T-helper 1 cell treated with Interleukin-12 subunit alpha and Interleukin-12 subunit beta and Interleukin-4 antibody, amounts not matched to agents 30 ng/mL and 1 ng/mL, for 36 hours (primary cell): ENCODE measurements at regions not wholly inside any gene's neighbourhood (a gene's known extent, or its start where the extent isn't known, plus 50 kb on each side); places are given as distances from the start of the nearest gene placed in this dataset.
"Not testable (repeated sequence)": the region's sequence is repeated elsewhere in the genome, so short reads cannot be mapped to it uniquely, and the experiment has no call there.

Experiments
- intact Hi-C: fragments of 100-400 bp; cut with micrococcal nuclease; formaldehyde crosslinking; loops from one replicate; pipeline ENCODE4 v1.15.1; 2024

GRCh38 chr2:223285370-223286265, 233.6 kb downstream of the KCNE4 start:
- intact Hi-C loops, result no loop called here

GRCh38 chr2:223294756-223295155, 242.8 kb downstream of the KCNE4 start:
- intact Hi-C loops, result no loop called here

DNA sequence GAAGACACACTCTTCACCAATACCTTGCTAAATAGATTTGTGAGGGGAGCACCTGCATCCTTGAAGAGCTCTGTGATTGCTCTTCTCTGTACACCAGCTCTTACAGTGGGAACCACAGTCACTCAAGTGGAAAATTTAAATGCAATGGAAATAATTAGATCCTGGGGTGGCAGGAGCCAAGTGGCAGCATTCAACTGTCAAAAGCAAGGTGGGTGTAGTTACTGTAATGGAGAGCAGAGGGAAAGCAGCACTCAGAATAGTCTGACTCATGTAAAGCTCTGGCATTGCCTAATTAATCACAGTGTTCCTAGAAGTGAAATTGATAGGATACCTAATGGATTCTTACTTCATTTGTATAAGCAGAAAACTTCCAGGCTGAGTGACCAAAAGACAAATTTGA, 245.8 kb downstream of the KCNE4 start:
- intact Hi-C loops, result no loop called here

DNA sequence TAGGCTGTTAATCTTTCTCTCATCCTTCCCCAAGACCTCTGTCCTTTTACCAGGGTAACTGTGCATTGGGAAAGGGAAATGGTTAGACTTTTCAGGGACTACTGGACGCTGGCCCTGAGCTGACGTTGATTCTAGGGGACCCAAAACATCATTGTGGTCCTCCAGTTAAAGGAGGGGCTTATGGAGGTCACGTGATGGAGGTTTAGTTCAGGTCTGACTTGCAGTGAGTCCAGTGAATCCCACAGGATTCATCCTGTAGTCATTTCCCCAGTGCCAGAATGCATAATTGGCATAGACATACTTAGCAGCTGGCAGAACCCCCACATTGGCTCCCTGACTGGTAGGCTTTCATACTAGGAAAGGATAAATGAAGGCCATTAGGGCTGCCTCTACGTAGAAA, 246.3 kb downstream of the KCNE4 start:
- intact Hi-C loops, result not testable (repeated sequence)

GRCh38 chr2:223300326-223300725, 248.3 kb downstream of the KCNE4 start:
- intact Hi-C loops, result no loop called here

DNA sequence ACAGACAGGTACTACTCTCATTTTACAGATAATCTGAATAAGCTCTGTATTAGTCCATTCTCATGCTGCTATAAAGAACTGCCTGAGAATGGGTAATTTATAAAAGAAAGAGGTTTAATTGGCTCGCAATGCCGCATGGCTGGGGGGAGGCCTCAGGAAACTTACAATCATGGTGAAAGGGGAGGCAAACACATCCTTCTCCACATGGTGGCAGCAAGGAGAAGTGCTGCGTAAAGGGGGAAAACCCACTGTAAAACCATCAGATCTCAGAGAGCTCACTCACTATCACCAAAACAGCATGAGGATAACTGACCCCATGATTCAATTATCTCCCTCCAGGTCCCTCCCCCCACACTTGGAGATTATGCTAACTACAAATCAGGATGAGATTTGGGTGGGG, 254.4 kb downstream of the KCNE4 start:
- intact Hi-C loops, result no loop called here

DNA sequence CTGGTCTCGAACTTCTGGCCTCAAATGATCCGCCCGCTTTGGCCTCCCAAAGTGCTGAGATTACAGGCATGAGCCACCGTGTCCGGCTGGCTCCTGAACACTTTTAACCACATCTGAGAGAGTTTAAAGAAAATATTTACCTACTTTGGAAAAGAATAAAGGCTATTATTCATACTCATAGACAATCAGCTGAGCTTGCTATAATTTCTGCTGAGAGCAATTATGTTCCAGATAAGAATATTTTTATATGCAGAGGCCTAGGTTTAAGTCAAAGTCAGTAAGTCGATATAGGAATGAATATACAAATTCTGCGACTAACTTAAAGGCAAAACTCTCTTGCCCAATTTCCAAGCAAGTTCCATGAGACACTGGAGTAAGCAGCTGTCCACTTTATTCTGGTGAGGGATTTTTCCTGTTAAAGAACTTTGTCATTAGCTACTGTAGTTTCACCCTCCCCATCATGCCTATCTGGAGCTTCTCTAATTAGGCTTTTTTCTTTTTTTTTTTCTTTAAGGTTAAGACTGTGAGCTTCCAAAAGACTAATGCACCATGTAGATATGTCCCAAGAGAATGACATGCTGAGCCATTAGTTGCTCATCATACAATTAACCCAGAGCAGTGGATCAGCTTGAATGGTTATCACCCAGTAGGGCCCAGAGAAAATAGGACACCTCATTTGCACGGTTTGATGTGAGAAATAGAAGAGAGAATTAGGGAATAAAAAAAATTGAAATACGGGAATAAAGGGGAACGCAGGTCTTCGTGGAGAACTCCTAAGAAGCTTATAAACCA, 260.1 kb downstream of the KCNE4 start:
- intact Hi-C loops, result no loop called here

DNA sequence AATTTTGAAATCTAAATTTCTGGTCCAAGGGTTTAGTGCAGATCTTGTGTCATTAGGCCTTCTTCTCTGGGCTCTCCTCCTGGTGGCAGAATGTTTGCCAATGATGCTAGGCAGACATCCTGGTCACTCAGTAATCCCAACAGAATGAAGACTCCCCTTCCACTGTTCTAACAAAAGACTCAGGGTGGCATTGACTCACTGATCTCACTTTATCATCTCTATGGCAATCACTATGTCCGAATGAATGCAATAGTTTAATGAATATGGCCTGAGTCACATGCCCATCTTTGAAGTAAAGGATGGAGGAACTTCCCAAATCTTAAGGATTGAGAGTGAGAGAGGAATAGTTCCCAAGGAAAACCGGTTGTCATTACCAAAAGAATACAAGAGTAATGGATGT, 261.1 kb downstream of the KCNE4 start:
- intact Hi-C loops, result no loop called here

GRCh38 chr2:223314811-223315210, 262.8 kb downstream of the KCNE4 start:
- intact Hi-C loops, result no loop called here

- intact Hi-C loops, result no loop called here
Observed at GRCh38 chr2:223315813-223316212, 263.8 kb downstream of the KCNE4 start.

DNA sequence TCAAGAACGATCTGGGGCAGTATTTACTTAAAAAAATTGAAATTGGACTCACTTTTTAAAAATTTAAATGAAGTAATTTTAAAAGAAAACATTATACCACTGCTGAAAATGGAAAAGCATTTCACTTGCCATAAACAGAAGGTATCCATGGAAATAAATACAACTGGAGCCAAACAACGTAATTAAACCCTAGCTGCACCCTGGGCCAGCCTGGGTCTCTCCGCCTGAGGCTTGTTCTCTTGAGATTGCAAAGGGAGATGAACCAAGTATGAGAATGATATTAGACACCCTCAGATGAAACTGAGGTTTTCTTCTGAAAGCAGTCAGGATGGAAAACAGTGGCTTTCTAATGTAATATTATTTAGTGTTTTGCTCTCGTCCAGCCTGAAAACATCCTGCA, 264.4 kb downstream of the KCNE4 start:
- intact Hi-C loops, result no loop called here

GRCh38 chr2:223319601-223320000, 267.6 kb downstream of the KCNE4 start:
- intact Hi-C loops, result no loop called here

- intact Hi-C loops, result no loop called here
Observed at GRCh38 chr2:223324402-223324801, 272.4 kb downstream of the KCNE4 start.

GRCh38 chr2:223328578-223328977, 273.6 kb downstream of the SCG2 start:
- intact Hi-C loops, result no loop called here

DNA sequence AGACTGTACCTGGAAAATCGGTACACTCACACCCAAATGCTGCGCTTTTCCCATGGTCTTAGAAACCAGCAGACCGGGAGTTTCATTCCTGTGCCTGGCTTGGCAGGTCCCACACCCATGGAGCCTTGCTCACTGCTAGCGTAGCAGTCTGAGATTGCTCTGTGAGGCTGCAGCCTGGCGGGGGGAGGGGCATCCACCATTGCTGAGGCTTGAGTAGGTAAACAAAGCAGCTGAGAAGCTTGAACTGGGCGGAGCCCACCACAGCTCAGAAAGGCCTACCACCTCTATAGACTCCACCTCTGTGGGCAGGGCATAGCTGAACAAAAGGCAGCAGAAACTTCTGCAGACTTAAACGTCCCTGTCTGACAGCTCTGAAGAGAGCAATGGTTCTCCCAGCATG, 271.4 kb downstream of the SCG2 start:
- intact Hi-C loops, result not testable (repeated sequence)

GRCh38 chr2:223338016-223338415, 264.1 kb downstream of the SCG2 start:
- intact Hi-C loops, result no loop called here

DNA sequence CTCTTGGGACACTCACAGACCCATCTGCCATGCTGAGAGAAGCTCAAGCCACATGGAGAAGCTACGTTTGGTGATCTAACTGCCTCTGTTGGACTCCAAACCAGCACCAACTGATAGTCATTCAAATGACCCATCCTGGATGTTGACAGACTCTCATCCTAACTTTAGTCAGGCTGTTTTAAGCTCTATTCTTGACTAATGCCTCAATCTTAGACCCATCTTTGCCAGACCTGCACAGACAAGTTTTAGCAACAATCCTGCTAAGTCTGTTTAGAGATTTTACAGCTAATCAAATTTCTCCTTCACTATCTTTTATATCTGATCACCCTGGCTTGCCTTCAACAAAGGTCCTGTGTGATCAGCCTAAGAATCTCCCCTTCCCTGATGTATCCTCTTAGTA, 245.1 kb downstream of the SCG2 start:
- intact Hi-C loops, result no loop called here

DNA sequence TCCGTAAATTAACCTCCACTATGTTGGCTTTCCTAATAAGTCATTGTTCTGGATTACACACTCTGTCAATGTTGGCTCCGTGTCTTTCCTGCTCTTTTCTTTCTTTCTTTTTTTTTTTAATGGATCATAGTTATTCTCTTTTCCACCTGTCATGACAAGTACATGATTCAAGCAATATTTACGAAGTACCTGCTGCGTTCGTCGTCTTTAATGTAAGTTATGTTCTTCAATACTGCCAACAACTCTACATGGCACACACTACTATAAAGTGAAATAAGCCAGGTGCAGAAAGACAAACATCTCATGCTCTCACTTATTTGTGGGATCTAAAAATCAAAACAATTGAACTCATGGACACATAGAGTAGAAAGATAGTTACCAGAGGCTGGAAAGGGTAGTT, 239.1 kb downstream of the SCG2 start:
- intact Hi-C loops, result no loop called here

DNA sequence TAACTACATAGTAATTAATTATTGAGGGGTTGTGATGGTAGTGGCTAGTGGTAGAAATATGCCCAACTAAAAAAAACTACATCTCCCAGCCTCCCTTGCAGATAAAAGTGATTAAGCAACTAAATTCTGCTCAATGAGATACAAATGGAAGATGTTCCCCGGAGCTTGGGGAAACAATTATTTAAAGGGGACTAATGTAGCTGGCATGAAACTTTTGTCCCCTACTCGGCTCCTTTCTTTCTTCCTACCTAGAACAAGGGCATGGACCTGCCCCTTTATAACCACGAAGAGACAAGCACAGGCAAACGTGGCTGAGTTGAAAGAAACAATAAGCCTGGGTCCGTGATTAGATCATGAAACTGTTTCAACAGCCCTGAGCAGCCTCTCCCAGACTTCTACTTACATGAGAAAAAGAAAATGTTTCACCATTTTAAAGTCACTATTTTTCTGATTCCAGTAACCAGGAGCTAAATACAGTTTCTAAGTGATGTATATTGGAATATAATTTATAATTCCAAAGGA, 236.9 kb downstream of the SCG2 start:
- intact Hi-C loops, result no loop called here

DNA sequence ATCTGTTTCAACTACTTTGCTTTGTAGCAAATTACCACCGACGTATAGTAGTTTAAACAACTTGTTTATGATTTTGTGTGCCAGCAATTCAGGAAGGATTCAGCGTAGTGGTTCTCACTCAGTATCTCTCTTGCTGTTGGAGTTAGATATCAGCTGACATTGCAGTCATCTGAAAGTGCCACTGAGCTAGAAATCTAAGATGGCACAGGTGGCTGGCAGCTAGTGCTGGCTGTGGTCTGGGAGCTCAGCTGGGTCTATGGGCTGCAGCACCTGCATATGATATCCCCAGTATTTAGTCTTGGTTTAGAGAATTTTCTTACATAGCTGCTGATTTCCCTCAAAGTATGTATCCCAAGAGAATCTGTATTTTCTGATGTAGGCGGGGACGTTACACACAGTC, 235.6 kb downstream of the SCG2 start:
- intact Hi-C loops, result no loop called here

DNA sequence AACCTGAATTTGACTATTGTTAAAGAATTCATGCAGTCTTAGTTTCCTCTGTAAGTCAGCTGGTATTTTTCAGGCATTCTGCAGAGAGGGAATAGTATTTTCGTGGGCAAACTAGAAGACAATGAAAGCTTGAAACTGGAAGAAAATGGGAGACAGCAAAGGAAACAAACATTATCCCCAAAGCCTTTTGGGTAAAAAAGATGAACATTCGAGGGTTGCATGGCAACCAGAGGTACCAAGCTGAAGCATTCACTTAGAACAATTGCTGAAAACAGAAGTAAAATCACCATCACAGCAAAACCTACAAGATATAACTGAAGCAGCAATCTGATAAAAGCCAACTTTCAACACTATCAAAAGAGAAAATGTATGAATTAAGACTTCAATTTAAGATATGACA, 233.7 kb downstream of the SCG2 start:
- intact Hi-C loops, result no loop called here

DNA sequence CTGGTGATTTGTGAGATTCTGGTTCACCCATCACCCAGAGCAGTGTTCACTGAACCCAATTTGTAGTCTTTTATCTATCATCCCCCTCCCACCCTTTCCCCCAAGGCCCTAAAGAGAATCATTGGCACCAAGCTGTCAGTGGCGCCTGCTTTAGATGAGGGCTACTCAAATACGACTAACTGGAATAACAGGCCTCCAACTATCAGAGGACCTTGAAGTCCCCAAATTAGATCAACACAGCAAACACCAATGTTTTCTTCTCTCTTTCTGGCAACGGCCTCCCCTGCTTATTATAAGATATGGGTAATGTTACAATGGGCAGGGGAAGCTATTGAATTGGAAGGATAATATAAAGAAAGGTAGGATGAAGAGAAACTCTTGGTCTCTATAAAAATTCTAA, 232.3 kb downstream of the SCG2 start:
- intact Hi-C loops, result no loop called here
